HG02623 (cell line): ENCODE measurements at regions not wholly inside any gene's neighbourhood (a gene's known extent, or its start where the extent isn't known, plus 50 kb on each side); places are given as distances from the start of the nearest gene placed in this dataset.

Experiments
- ATAC-seq: cut with Tn5 transposase; IDR thresholded peaks from one replicate; pipeline ENCODE4 v1.9.1; 2021; ENCODE audit warnings: moderate library complexity; ENCODE audit not compliant: unreplicated experiment

- no peak for ATAC-seq
Measured at GRCh38 chr3:107970993-107971580, 119.7 kb downstream of the CD47 start.

- ATAC-seq = no peak
Measured at GRCh38 chr3:107969994-107970819, 120.6 kb downstream of the CD47 start.

- ATAC-seq = no peak
Measured at GRCh38 chr3:107969525-107969924, 121.3 kb downstream of the CD47 start.

GRCh38 chr3:107966276-107966675 lies 124.6 kb downstream of the CD47 start:
- ATAC-seq = no peak

GRCh38 chr3:107965136-107965655 lies 125.6 kb downstream of the CD47 start:
- no peak for ATAC-seq

- no peak for ATAC-seq
Measured at GRCh38 chr3:107963581-107963980, 127.2 kb downstream of the CD47 start.

GRCh38 chr3:107962946-107963345 lies 127.9 kb downstream of the CD47 start:
- no peak for ATAC-seq

GRCh38 chr3:107962037-107962436 lies 128.8 kb downstream of the CD47 start:
- no peak for ATAC-seq

GRCh38 chr3:107959550-107960154 lies 131.2 kb downstream of the CD47 start:
- no peak for ATAC-seq

- no peak for ATAC-seq
Measured at GRCh38 chr3:107958146-107958545, 132.7 kb downstream of the CD47 start.

- no peak for ATAC-seq
Measured at GRCh38 chr3:107956991-107957900, 133.6 kb downstream of the CD47 start.

- no peak for ATAC-seq
Measured at GRCh38 chr3:107954845-107955244, 136.0 kb downstream of the CD47 start.

- no peak for ATAC-seq
Measured at GRCh38 chr3:107953722-107954121, 137.1 kb downstream of the CD47 start.

- no peak for ATAC-seq
Measured at GRCh38 chr3:107951126-107951525, 139.7 kb downstream of the CD47 start.

- no peak for ATAC-seq
Measured at GRCh38 chr3:107950417-107950816, 140.4 kb downstream of the CD47 start.

- ATAC-seq = no peak
Measured at GRCh38 chr3:107949394-107949970, 141.3 kb downstream of the CD47 start.

- no peak for ATAC-seq
Measured at GRCh38 chr3:107947203-107947602, 143.6 kb downstream of the CD47 start.

GRCh38 chr3:107946700-107947099 lies 144.1 kb downstream of the CD47 start:
- ATAC-seq = no peak

GRCh38 chr3:107945417-107946094 lies 145.3 kb downstream of the CD47 start:
- ATAC-seq = no peak
